Stomach (tissue), 8 donors: ENCODE measurements at regions not wholly inside any gene's neighbourhood (a gene's known extent, or its start where the extent isn't known, plus 50 kb on each side); places are given as distances from the start of the nearest gene placed in this dataset.
A peak's percentile ranks its signal among the peaks of the same experiment; 100 is the strongest.

Source experiments
- DNase-seq, 2 donors: peaks; one replicate each; pipeline versions ENCODE4 v3.0.0 to v3.0.0-alpha.2; 2013 to 2019
- H3K27ac ChIP-seq, 5 donors: fragments of 200-600 bp in 4 of 5; sonication (generic) in 4 of 5; one replicate each; pipeline ENCODE4 v1.5.1; 2013 to 2019; ENCODE audit warnings: mild to moderate bottlenecking in 1 of 5, moderate library complexity in 1 of 5
- H3K27me3 ChIP-seq, 3 donors: fragments of 200-600 bp; sonication (generic); one replicate each; pipeline ENCODE4 v1.5.1; 2017 to 2019; ENCODE audit warnings: mixed run types in 1 of 3
- H3K36me3 ChIP-seq, 4 donors: fragments of 200-600 bp; sonication (generic); 1 replicate in 3 of 4; 2 replicates in 1 of 4; pipeline ENCODE4 v1.5.1; 2016 to 2019
- H3K4me1 ChIP-seq, 4 donors: fragments of 200-600 bp; sonication (generic); one replicate each; pipeline ENCODE4 v1.5.1; 2016 to 2019
- H3K4me3 ChIP-seq, 4 donors: fragments of 200-600 bp; sonication (generic) in 3 of 4; one replicate each; pipeline ENCODE4 v1.5.1; 2016 to 2019; ENCODE audit warnings: mild to moderate bottlenecking in 1 of 4
- H3K9me3 ChIP-seq, 4 donors: fragments of 200-600 bp; sonication (generic); one replicate each; pipeline ENCODE4 v1.5.1; 2016 to 2019
- EP300 ChIP-seq: sonication (generic); formaldehyde crosslinking; IDR thresholded peaks from one replicate; pipeline ENCODE4 v1.6.1; 2017; ENCODE audit warnings: antibody characterized with exemption
- POLR2A ChIP-seq, 4 donors: fragments of 450-650 bp; IDR thresholded peaks; one replicate each; pipeline ENCODE4 v1.6.1; 2016; ENCODE audit warnings: antibody characterized with exemption in 4 of 4, control low read depth in 2 of 4, mild to moderate bottlenecking in 1 of 4, moderate library complexity in 1 of 4
- POLR2AphosphoS5 ChIP-seq, 3 donors: sonication (generic); formaldehyde crosslinking; IDR thresholded peaks; one replicate each; pipeline ENCODE4 v1.6.1; 2016; ENCODE audit warnings: antibody characterized with exemption in 3 of 3
- WGBS, 5 donors: extraction: QIAGEN DNeasy Blood & Tissue Kit in 3 of 5; methylation state at CpG; one replicate each; pipeline versions ENCODE4 v1.1.5 to v1.1.7; 2013 to 2018; 5-methylcytosine and 5-hydroxymethylcytosine counted together
- intact Hi-C: fragments of 100-400 bp; cut with DNase I; formaldehyde crosslinking; loops from one replicate; pipeline ENCODE4 v1.15.1; 2023; ENCODE audit warnings: low total_unique reads
- TF ChIP-seq, protein P1 (sequence below), 7 experiments: fragments of 450-650 bp in 4 of 7; fragments of 200-600 bp in 3 of 7; sonication (generic) in 3 of 7; IDR thresholded peaks; one replicate each; pipeline ENCODE4 v1.5.1; 2016 to 2019; ENCODE audit warnings: antibody characterized with exemption in 7 of 7, control low read depth in 2 of 7, mild to moderate bottlenecking in 1 of 7
- donor health status: healthy with polysubstance abuse.
- donor health status: Bipolar disorder and iron deficiency.
- donor health status: healthy.

DNA sequence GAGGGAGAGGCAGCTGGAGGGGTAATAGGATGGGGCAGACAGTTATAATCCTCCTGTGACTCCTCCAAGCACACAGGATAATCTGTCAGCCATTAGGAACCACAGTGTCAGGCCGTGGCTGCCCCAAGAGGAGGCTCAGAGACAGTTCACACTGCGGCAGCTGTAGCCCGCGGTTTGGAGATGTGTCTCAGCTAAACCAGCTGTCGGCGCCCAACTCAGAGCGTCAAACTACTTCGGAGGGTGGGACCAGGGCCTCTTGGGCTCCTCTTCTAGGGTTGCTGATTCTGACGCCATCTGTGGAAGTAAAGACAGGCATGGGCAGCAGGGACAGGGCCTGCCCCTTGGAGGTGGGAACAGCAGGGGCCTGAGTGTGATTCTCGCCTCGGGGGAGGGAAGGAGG lies 309.8 kb downstream of the CDC5L start:
- H3K27me3 ChIP-seq: no peaks in the 10 kb centered on the region
- no peak overlapping the region for H3K4me3 ChIP-seq
- no peak for TF ChIP-seq POLR2A (IDR thresholded peaks at IDR 0.05)
- TF ChIP-seq EP300: no peak
- TF ChIP-seq, protein P1, sequence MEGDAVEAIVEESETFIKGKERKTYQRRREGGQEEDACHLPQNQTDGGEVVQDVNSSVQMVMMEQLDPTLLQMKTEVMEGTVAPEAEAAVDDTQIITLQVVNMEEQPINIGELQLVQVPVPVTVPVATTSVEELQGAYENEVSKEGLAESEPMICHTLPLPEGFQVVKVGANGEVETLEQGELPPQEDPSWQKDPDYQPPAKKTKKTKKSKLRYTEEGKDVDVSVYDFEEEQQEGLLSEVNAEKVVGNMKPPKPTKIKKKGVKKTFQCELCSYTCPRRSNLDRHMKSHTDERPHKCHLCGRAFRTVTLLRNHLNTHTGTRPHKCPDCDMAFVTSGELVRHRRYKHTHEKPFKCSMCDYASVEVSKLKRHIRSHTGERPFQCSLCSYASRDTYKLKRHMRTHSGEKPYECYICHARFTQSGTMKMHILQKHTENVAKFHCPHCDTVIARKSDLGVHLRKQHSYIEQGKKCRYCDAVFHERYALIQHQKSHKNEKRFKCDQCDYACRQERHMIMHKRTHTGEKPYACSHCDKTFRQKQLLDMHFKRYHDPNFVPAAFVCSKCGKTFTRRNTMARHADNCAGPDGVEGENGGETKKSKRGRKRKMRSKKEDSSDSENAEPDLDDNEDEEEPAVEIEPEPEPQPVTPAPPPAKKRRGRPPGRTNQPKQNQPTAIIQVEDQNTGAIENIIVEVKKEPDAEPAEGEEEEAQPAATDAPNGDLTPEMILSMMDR (IDR thresholded peaks at IDR 0.05): no peak
- TF ChIP-seq POLR2AphosphoS5 (IDR thresholded peaks at IDR 0.05): no peak
- intact Hi-C loops: no loop called here
- H3K9me3 ChIP-seq: no peaks in the 10 kb centered on the region
- no peaks in the 10 kb centered on the region for H3K4me1 ChIP-seq
- H3K27ac ChIP-seq: no peak overlapping the region
- DNase-seq: peak in 1 of 2 donors; percentile 27
- WGBS, 5 donors: 69 to 81% (median 75%) methylated on average over 7 to 11 of the region's 11 CpGs
- H3K36me3 ChIP-seq: no peaks in the 10 kb centered on the region

DNA sequence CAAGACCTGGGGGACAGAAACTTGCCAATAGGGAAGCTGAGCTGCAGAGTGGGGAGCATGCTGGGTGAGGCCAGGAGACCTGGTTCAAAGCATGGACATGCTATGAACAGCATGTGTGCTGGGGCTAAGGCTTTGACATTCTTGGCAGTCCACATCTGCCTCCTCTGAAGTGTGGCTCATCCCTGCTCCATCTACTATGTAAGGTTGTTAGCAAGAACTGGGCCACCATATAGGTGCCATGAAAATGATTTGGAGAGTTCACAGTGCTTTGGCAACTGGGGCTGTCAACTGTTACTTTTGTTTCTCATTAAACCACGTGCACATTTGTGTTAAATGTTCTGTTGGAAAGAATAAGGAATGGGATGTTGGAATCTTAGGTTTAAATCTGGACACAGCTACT lies 311.1 kb downstream of the CDC5L start:
- intact Hi-C loops: no loop called here
- Histone ChIP-seq H3K27ac (no peak overlapping the region), H3K9me3 (no peaks in the 10 kb centered on the region), H3K4me1 (no peaks in the 10 kb centered on the region), H3K36me3 (no peaks in the 10 kb centered on the region), H3K4me3 (no peak overlapping the region), H3K27me3 (peaks cover 0 to 5% (median 0%) of the 10 kb centered on the region in 3 donors)
- TF ChIP-seq POLR2AphosphoS5 (IDR thresholded peaks at IDR 0.05) (no peak), EP300 (no peak), POLR2A (IDR thresholded peaks at IDR 0.05) (no peak)
- TF ChIP-seq, protein P1 (IDR thresholded peaks at IDR 0.05): no peak
- 37 to 58% (median 44%) methylated on average over 1 of the region's 1 CpG for WGBS, 5 donors
- DNase-seq: no peak

DNA sequence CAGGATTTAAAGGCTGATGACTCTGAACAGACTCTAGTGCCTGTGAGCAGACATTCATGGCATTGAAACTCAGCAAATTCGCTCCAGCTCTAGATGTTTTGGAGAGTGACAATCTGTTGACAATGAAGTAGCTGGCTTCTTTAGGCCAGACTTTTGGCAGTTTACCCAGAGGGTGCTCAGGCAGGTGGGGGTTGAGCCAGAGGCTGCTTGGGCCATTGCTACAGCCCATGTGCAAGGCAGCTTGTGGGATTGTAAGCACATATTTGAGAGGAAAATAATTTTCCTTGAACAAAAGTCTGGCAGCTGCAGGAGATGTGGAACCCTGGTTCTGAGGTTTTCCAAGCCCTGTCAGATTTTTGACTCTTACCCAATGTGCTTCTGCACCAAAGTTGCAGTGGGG lies 311.6 kb downstream of the CDC5L start:
- WGBS, 5 donors: 55 to 91% (median 75%) methylated on average over 1 of the region's 1 CpG

GRCh38 chr6:44699851-44700250 lies 312.3 kb downstream of the CDC5L start:
- WGBS, 5 donors: 71 to 85% (median 83%) methylated on average over 2 of the region's 2 CpGs
- peaks cover 0 to 5% (median 0%) of the 10 kb centered on the region in 3 donors for H3K27me3 ChIP-seq
- no peak for DNase-seq

More for the DNA sequence above, 311.6 kb downstream of the CDC5L start:
- Histone ChIP-seq H3K4me1 (no peaks in the 10 kb centered on the region), H3K27ac (no peak overlapping the region), H3K4me3 (no peak overlapping the region), H3K36me3 (no peaks in the 10 kb centered on the region), H3K27me3 (peaks cover 0 to 5% (median 0%) of the 10 kb centered on the region in 3 donors), H3K9me3 (no peaks in the 10 kb centered on the region)
- no peak for DNase-seq
- intact Hi-C loops: no loop called here
- TF ChIP-seq POLR2A (IDR thresholded peaks at IDR 0.05): no peak
- TF ChIP-seq, protein P1 (IDR thresholded peaks at IDR 0.05): no peak
- no peak for TF ChIP-seq EP300
- TF ChIP-seq POLR2AphosphoS5 (IDR thresholded peaks at IDR 0.05): no peak

More at GRCh38 chr6:44699851-44700250, 312.3 kb downstream of the CDC5L start:
- intact Hi-C loops: no loop called here
- TF ChIP-seq, protein P1 (IDR thresholded peaks at IDR 0.05): no peak
- no peak for TF ChIP-seq POLR2AphosphoS5 (IDR thresholded peaks at IDR 0.05)
- no peak for TF ChIP-seq EP300
- no peak for TF ChIP-seq POLR2A (IDR thresholded peaks at IDR 0.05)
- Histone ChIP-seq H3K4me3 (no peak overlapping the region), H3K27ac (no peak overlapping the region), H3K9me3 (no peaks in the 10 kb centered on the region), H3K36me3 (no peaks in the 10 kb centered on the region), H3K4me1 (no peaks in the 10 kb centered on the region)
